C4-2B (cell line): ENCODE measurements at regions not wholly inside any gene's neighbourhood (a gene's known extent, or its start where the extent isn't known, plus 50 kb on each side); places are given as distances from the start of the nearest gene placed in this dataset.

ENCODE experiments used
- ZFX ChIP-seq: fragments of 450-650 bp; IDR thresholded peaks from 2 replicates; pipeline ENCODE4 v1.6.1; 2017
- TF ChIP-seq, protein P1 (sequence below): fragments of 450-650 bp; conservative IDR thresholded peaks from 2 replicates; pipeline ENCODE4 v1.5.1; 2017; ENCODE audit warnings: mild to moderate bottlenecking

GRCh38 chr2:193627927-193628272, 1433.2 kb upstream of the TMEFF2 start:
- TF ChIP-seq, protein P1, sequence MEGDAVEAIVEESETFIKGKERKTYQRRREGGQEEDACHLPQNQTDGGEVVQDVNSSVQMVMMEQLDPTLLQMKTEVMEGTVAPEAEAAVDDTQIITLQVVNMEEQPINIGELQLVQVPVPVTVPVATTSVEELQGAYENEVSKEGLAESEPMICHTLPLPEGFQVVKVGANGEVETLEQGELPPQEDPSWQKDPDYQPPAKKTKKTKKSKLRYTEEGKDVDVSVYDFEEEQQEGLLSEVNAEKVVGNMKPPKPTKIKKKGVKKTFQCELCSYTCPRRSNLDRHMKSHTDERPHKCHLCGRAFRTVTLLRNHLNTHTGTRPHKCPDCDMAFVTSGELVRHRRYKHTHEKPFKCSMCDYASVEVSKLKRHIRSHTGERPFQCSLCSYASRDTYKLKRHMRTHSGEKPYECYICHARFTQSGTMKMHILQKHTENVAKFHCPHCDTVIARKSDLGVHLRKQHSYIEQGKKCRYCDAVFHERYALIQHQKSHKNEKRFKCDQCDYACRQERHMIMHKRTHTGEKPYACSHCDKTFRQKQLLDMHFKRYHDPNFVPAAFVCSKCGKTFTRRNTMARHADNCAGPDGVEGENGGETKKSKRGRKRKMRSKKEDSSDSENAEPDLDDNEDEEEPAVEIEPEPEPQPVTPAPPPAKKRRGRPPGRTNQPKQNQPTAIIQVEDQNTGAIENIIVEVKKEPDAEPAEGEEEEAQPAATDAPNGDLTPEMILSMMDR: no peak
- TF ChIP-seq ZFX: no peak
